ENCODE measurements at regions not wholly inside any gene's neighbourhood (a gene's known extent, or its start where the extent isn't known, plus 50 kb on each side); places are given as distances from the start of the nearest gene placed in this dataset.

DNA sequence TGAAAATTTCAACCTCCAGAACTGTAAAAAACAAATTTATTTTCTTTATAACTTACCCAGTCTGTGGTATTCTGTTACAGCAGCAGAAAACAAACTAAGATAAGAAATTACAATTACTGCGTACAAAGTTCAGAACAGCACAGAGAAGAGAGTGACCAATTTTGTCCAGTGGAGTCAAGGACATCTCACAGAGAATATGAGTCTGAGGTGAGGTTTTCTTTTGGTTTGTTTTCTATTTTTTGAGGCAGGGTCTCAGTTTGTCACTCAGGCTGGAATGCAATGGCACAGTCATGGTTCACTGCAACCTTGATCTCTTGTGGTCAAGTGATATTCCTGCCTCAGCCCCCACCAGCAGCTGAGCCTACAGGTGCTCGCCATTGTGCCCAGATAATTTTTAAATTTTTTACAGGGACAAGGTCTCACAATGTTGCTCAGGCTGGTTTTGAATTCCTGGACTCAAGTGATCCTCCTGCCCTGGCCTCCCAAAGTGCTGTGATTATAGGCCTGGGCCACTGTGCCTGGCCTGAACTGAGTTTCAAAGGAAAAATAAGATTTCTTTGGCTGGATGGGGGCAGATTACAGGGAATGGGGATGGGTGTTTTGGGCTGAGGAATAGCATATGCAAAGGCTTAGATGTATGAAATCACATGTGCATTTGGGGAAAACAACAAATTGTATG lies 201.1 kb upstream of the USP24 start:
- no peak for DNase-seq
- TF ChIP-seq CTCF (IDR thresholded peaks at IDR 0.05; ENCODE audit: borderline replicate concordance, extremely low read depth, insufficient read depth): no peak

GRCh38 chr1:55413286-55413685 lies 198.1 kb upstream of the USP24 start:
- Histone ChIP-seq H3K27me3 (ENCODE audit: control insufficient read depth, insufficient read depth, low read length) (no peaks in the 10 kb centered on the region), H3K9ac (ENCODE audit: low read length in 3 of 3) (no peak overlapping the region), H3K27ac (ENCODE audit: low read depth in 2 of 2, low read length in 2 of 2) (no peak overlapping the region), H3K4me3 (ENCODE audit: low read length in 3 of 3) (no peak overlapping the region), H3K9me3 (ENCODE audit: control insufficient read depth in 2 of 3, insufficient read depth in 1 of 3, low read length in 3 of 3) (no peaks in the 10 kb centered on the region), H3K4me1 (ENCODE audit: control insufficient read depth in 2 of 3, insufficient read depth in 2 of 3, low read depth in 1 of 3, low read length in 3 of 3) (no peaks in the 10 kb centered on the region), H3K36me3 (ENCODE audit: control insufficient read depth in 2 of 3, insufficient read depth in 3 of 3, low read length in 3 of 3) (no peaks in the 10 kb centered on the region)
- no peak for TF ChIP-seq CTCF (IDR thresholded peaks at IDR 0.05; ENCODE audit: borderline replicate concordance, extremely low read depth, insufficient read depth)
- intact Hi-C loops (cut with DNase I): no loop called here
- DNase-seq (peak in 1 of 5 donors; percentile 21), FAIRE-seq (no peak)

More for the DNA sequence above, 201.1 kb upstream of the USP24 start:
- intact Hi-C loops (cut with DNase I): no loop called here
- Histone ChIP-seq H3K27me3 (ENCODE audit: control insufficient read depth, insufficient read depth, low read length) (no peaks in the 10 kb centered on the region), H3K27ac (ENCODE audit: low read depth in 2 of 2, low read length in 2 of 2) (no peak overlapping the region), H3K9me3 (ENCODE audit: control insufficient read depth in 2 of 3, insufficient read depth in 1 of 3, low read length in 3 of 3) (no peaks in the 10 kb centered on the region), H3K36me3 (ENCODE audit: control insufficient read depth in 2 of 3, insufficient read depth in 3 of 3, low read length in 3 of 3) (no peaks in the 10 kb centered on the region), H3K4me3 (ENCODE audit: low read length in 3 of 3) (no peak overlapping the region), H3K9ac (ENCODE audit: low read length in 3 of 3) (no peak overlapping the region), H3K4me1 (ENCODE audit: control insufficient read depth in 2 of 3, insufficient read depth in 2 of 3, low read depth in 1 of 3, low read length in 3 of 3) (no peaks in the 10 kb centered on the region)
- FAIRE-seq: no peak

DNA sequence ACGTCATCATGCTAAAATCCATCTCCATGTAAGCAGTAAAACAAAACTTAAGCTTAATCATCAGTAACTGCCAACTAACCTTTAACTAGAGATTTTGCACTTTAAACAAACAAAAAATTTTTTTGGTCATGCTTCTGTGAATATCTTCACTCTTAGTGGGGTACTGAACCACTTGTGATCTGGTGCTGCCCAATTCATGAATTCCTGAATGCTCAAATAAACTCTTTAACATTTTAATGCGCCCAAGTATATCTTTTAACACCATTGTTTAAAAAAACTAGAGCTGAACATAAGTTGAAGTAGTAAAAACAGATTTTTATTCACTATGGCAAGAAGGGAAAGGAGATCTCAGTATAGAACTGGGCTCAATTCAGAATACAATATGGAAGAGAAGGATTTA lies 196.9 kb upstream of the USP24 start:
- H3K27me3 ChIP-seq (ENCODE audit: control insufficient read depth, insufficient read depth, low read length): no peaks in the 10 kb centered on the region
- no peak for FAIRE-seq
- H3K4me1 ChIP-seq (ENCODE audit: control insufficient read depth in 2 of 3, insufficient read depth in 2 of 3, low read depth in 1 of 3, low read length in 3 of 3): no peaks in the 10 kb centered on the region
- no peak overlapping the region for H3K27ac ChIP-seq (ENCODE audit: low read depth in 2 of 2, low read length in 2 of 2)
- no peaks in the 10 kb centered on the region for H3K36me3 ChIP-seq (ENCODE audit: control insufficient read depth in 2 of 3, insufficient read depth in 3 of 3, low read length in 3 of 3)
- H3K9ac ChIP-seq (ENCODE audit: low read length in 3 of 3): no peak overlapping the region
- DNase-seq: no peak
- no peak overlapping the region for H3K4me3 ChIP-seq (ENCODE audit: low read length in 3 of 3)
- no peaks in the 10 kb centered on the region for H3K9me3 ChIP-seq (ENCODE audit: control insufficient read depth in 2 of 3, insufficient read depth in 1 of 3, low read length in 3 of 3)
- intact Hi-C loops (cut with DNase I): no loop called here
- no peak for TF ChIP-seq CTCF (IDR thresholded peaks at IDR 0.05; ENCODE audit: borderline replicate concordance, extremely low read depth, insufficient read depth)

All from kidney (tissue), 13 donors.